OCI-M2 (cell line): ENCODE measurements at regions not wholly inside any gene's neighbourhood (a gene's known extent, or its start where the extent isn't known, plus 50 kb on each side); places are given as distances from the start of the nearest gene placed in this dataset.
"Not testable (repeated sequence)": the region's sequence is repeated elsewhere in the genome, so short reads cannot be mapped to it uniquely, and the experiment has no call there.

ENCODE experiments used
- DNase-seq: peaks from one replicate; lab custom pipeline; 2025; ENCODE audit not compliant: unreplicated experiment; lab: John Stamatoyannopoulos, UW

GRCh38 chr10:55782181-55782580 is 578.9 kb downstream of the ZWINT start:
- no peak for DNase-seq

GRCh38 chr10:55766212-55766611 is 594.8 kb downstream of the ZWINT start:
- no peak for DNase-seq

GRCh38 chr10:55750458-55750857 is 610.6 kb downstream of the ZWINT start:
- DNase-seq: no peak

- no peak for DNase-seq
Observed at GRCh38 chr10:55747244-55747643, 613.8 kb downstream of the ZWINT start.

GRCh38 chr10:55746002-55746401 is 615.1 kb downstream of the ZWINT start:
- no peak for DNase-seq

- DNase-seq: no peak
Observed at GRCh38 chr10:55742487-55742886, 618.6 kb downstream of the ZWINT start.

- DNase-seq: not testable (repeated sequence)
Observed at GRCh38 chr10:55740767-55741166, 620.3 kb downstream of the ZWINT start.

- no peak for DNase-seq
Observed at GRCh38 chr10:55740110-55740509, 620.9 kb downstream of the ZWINT start.

GRCh38 chr10:55734112-55734511 is 626.9 kb downstream of the ZWINT start:
- DNase-seq: no peak

GRCh38 chr10:55704950-55705349 is 656.1 kb downstream of the ZWINT start:
- no peak for DNase-seq

- DNase-seq: no peak
Observed at GRCh38 chr10:55668326-55668922, 692.6 kb downstream of the ZWINT start.

- no peak for DNase-seq
Observed at GRCh38 chr10:55653531-55653930, 707.5 kb downstream of the ZWINT start.

- no peak for DNase-seq
Observed at GRCh38 chr10:55641601-55642000, 719.5 kb downstream of the ZWINT start.

- no peak for DNase-seq
Observed at GRCh38 chr10:55631071-55631654, 729.9 kb downstream of the ZWINT start.

- no peak for DNase-seq
Observed at GRCh38 chr10:55630491-55631056, 730.5 kb downstream of the ZWINT start.

GRCh38 chr10:55629793-55630490 is 731.1 kb downstream of the ZWINT start:
- no peak for DNase-seq

GRCh38 chr10:55628260-55628701 is 732.8 kb downstream of the ZWINT start:
- no peak for DNase-seq

GRCh38 chr10:55627501-55628051 is 733.5 kb downstream of the ZWINT start:
- DNase-seq: no peak

GRCh38 chr10:55601690-55602478 is 759.2 kb downstream of the ZWINT start:
- DNase-seq: not testable (repeated sequence)

- no peak for DNase-seq
Observed at GRCh38 chr10:55551603-55552002, 750.6 kb upstream of the PCDH15 start.

GRCh38 chr10:55550236-55550635 is 749.2 kb upstream of the PCDH15 start:
- no peak for DNase-seq
